ENCODE measurements at regions not wholly inside any gene's neighbourhood (a gene's known extent, or its start where the extent isn't known, plus 50 kb on each side); places are given as distances from the start of the nearest gene placed in this dataset.
"Not testable (repeated sequence)": the region's sequence is repeated elsewhere in the genome, so short reads cannot be mapped to it uniquely, and the experiment has no call there.

DNA sequence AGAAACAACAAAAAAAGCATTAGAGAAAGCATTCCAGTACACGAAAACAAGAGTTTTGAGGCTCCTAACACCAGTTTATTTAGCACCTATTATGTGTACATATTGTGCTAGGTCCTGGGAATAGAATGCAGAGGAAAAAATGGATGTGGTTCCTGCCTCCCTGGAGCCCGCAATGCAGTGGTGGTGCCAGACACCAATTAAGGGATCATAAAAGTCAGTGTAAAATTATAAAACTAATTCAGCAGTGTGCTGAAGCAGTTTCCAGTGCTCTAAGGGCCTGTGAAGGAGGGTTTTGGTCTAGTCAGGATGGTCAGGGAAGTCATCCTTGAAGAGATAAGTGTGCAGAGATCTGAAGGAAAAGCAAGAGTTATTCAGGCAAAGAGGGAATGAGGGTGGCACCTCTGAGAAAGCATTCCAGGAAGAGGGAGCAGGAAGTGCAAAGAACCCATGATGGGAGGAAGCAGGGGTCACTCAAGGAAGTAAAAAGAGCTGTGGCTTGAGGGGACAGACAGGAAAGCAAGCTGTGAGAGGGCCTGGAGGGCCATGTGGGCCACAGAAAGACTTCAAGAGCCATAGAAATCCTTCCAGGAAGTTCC lies 65.2 kb upstream of the IFNLR1 start:
- no peaks in the 10 kb centered on the region for H3K27me3 ChIP-seq
- H3K9me3 ChIP-seq = no peaks in the 10 kb centered on the region
- no peaks in the 10 kb centered on the region for H3K4me1 ChIP-seq
- 85% methylated on average over 2 of the region's 2 CpGs for WGBS
- H3K36me3 ChIP-seq = no peaks in the 10 kb centered on the region
- TF ChIP-seq EP300 (IDR thresholded peaks at IDR 0.05) (no peak), POLR2A (IDR thresholded peaks at IDR 0.05) (no peak), POLR2AphosphoS5 (IDR thresholded peaks at IDR 0.05) (no peak)
- TF ChIP-seq, protein P1, sequence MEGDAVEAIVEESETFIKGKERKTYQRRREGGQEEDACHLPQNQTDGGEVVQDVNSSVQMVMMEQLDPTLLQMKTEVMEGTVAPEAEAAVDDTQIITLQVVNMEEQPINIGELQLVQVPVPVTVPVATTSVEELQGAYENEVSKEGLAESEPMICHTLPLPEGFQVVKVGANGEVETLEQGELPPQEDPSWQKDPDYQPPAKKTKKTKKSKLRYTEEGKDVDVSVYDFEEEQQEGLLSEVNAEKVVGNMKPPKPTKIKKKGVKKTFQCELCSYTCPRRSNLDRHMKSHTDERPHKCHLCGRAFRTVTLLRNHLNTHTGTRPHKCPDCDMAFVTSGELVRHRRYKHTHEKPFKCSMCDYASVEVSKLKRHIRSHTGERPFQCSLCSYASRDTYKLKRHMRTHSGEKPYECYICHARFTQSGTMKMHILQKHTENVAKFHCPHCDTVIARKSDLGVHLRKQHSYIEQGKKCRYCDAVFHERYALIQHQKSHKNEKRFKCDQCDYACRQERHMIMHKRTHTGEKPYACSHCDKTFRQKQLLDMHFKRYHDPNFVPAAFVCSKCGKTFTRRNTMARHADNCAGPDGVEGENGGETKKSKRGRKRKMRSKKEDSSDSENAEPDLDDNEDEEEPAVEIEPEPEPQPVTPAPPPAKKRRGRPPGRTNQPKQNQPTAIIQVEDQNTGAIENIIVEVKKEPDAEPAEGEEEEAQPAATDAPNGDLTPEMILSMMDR (IDR thresholded peaks at IDR 0.05) = no peak
- DNase-seq (ENCODE audit: low spot score in 2 of 2) = no peak
- H3K27ac ChIP-seq = no peak overlapping the region
- no peak overlapping the region for H3K4me3 ChIP-seq

DNA sequence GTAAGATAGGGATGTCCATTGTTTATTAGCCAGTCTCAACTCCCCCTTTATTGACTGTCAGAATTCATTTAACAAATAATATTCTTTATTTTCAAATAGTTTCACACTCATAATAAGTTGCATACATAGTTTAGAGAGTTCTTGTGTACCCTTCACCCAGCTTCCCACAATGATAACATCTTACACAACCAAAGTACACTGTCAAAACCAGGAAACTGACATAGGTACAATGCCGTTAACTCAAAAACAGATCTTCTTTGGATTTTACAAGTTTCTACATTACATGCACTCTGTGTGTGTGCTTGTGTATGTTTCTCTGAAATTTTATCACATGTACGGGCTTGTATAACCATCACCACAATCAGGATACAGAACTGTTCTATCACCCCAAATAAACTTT lies 64.4 kb upstream of the IFNLR1 start:
- TF ChIP-seq POLR2AphosphoS5 (IDR thresholded peaks at IDR 0.05) (no peak), POLR2A (IDR thresholded peaks at IDR 0.05) (no peak), EP300 (IDR thresholded peaks at IDR 0.05) (no peak)
- TF ChIP-seq, protein P1 (IDR thresholded peaks at IDR 0.05) = no peak
- no peaks in the 10 kb centered on the region for H3K27me3 ChIP-seq
- H3K9me3 ChIP-seq = no peaks in the 10 kb centered on the region
- 97% methylated on average over 2 of the region's 2 CpGs for WGBS
- no peak for DNase-seq (ENCODE audit: low spot score in 2 of 2)
- H3K36me3 ChIP-seq = no peaks in the 10 kb centered on the region
- H3K27ac ChIP-seq = no peak overlapping the region
- no peaks in the 10 kb centered on the region for H3K4me1 ChIP-seq
- no peak overlapping the region for H3K4me3 ChIP-seq

- 86% methylated on average over 1 of the region's 2 CpGs for WGBS
- DNase-seq (ENCODE audit: low spot score in 2 of 2) = no peak
- H3K4me3 ChIP-seq = no peak overlapping the region
Measured at GRCh38 chr1:24250791-24251190, 63.7 kb upstream of the IFNLR1 start.

DNA sequence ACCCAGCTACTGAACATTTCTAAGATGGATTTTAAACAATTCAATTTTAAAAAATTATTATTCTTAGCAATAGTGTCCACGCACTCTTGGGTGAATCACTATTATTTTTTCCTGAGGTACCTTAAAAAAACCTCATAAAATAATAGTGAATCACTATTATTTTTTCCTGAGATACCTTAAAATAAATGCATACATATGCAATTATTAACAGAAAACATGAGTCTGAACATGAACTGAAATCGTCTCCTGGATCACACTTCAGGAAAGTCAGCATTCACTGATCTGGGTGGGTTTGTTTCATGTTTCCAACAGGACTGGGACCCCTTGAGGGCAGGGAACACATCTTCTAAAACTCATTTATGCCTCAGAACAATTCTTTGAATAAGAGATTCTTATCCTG lies 63.1 kb upstream of the IFNLR1 start:
- no peaks in the 10 kb centered on the region for H3K9me3 ChIP-seq
- H3K27me3 ChIP-seq = no peaks in the 10 kb centered on the region
- no peaks in the 10 kb centered on the region for H3K4me1 ChIP-seq
- no peak overlapping the region for H3K4me3 ChIP-seq
- no peaks in the 10 kb centered on the region for H3K36me3 ChIP-seq
- TF ChIP-seq POLR2AphosphoS5 (IDR thresholded peaks at IDR 0.05) = no peak
- TF ChIP-seq POLR2A (IDR thresholded peaks at IDR 0.05) = no peak
- no peak for TF ChIP-seq EP300 (IDR thresholded peaks at IDR 0.05)
- TF ChIP-seq, protein P1 (IDR thresholded peaks at IDR 0.05) = no peak
- H3K27ac ChIP-seq = no peak overlapping the region
- DNase-seq (ENCODE audit: low spot score in 2 of 2) = no peak
- WGBS = 93% methylated on average over 2 of the region's 2 CpGs

More at GRCh38 chr1:24250791-24251190, 63.7 kb upstream of the IFNLR1 start:
- no peaks in the 10 kb centered on the region for H3K36me3 ChIP-seq
- TF ChIP-seq POLR2AphosphoS5 (IDR thresholded peaks at IDR 0.05) (no peak), POLR2A (IDR thresholded peaks at IDR 0.05) (no peak), EP300 (IDR thresholded peaks at IDR 0.05) (no peak)
- TF ChIP-seq, protein P1 (IDR thresholded peaks at IDR 0.05) = no peak
- no peaks in the 10 kb centered on the region for H3K9me3 ChIP-seq
- H3K27me3 ChIP-seq = no peaks in the 10 kb centered on the region
- H3K4me1 ChIP-seq = no peaks in the 10 kb centered on the region
- H3K27ac ChIP-seq = no peak overlapping the region

GRCh38 chr1:24248859-24249258 lies 61.8 kb upstream of the IFNLR1 start:
- H3K4me3 ChIP-seq = no peak overlapping the region
- 97% methylated on average over 1 of the region's 1 CpG for WGBS
- no peaks in the 10 kb centered on the region for H3K9me3 ChIP-seq
- no peaks in the 10 kb centered on the region for H3K4me1 ChIP-seq
- DNase-seq (ENCODE audit: low spot score in 2 of 2) = no peak
- no peak overlapping the region for H3K27ac ChIP-seq
- TF ChIP-seq POLR2AphosphoS5 (IDR thresholded peaks at IDR 0.05) (no peak), EP300 (IDR thresholded peaks at IDR 0.05) (no peak), POLR2A (IDR thresholded peaks at IDR 0.05) (no peak)
- TF ChIP-seq, protein P1 (IDR thresholded peaks at IDR 0.05) = no peak
- H3K27me3 ChIP-seq = no peaks in the 10 kb centered on the region
- H3K36me3 ChIP-seq = no peaks in the 10 kb centered on the region

DNA sequence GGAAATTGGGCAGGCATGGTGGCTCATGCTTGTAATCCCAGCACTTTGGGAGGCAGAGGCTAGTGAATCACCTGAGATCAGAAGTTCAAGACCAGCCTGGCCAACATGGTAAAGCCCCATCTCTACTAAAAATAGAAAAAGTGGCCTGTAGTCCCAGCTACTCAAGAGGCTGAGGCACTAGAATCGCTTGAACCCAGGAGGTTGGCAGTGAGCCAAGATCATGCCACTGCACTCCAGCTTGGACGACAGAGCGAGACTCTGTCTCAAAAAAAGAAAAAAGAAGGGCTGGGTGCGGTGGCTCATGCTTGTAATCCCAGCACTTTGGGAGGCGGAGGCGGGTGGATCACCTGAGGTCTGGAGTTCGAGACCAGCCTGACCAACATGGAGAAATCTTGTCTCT lies 60.2 kb upstream of the IFNLR1 start:
- H3K27me3 ChIP-seq; H3K4me3 ChIP-seq; H3K36me3 ChIP-seq; DNase-seq (ENCODE audit: low spot score in 2 of 2); H3K27ac ChIP-seq; H3K4me1 ChIP-seq; H3K9me3 ChIP-seq: not testable (repeated sequence)
- 90% methylated on average over 7 of the region's 7 CpGs for WGBS
